OCI-LY3 (cell line): ENCODE measurements at regions not wholly inside any gene's neighbourhood (a gene's known extent, or its start where the extent isn't known, plus 50 kb on each side); places are given as distances from the start of the nearest gene placed in this dataset.

Experiments used
- CTCF ChIP-seq: fragments of 200-600, 300-600 bp; sonication (generic); IDR thresholded peaks from 2 replicates; pipeline ENCODE4 v1.5.1; 2014; ENCODE audit warnings: antibody characterized with exemption, low read length, low read depth
- EZH2phosphoT487 ChIP-seq: fragments of 200-600 bp; shearing (Covaris generic); IDR thresholded peaks from 2 replicates; pipeline ENCODE4 v1.6.1; 2018; ENCODE audit warnings: antibody characterized with exemption, mixed run types, low read depth

GRCh38 chr6:54633601-54634000 lies 213.0 kb upstream of the FAM83B start:
- TF ChIP-seq CTCF (no peak), EZH2phosphoT487 (no peak)
